Astrocyte of the hippocampus (primary cell): ENCODE measurements at regions not wholly inside any gene's neighbourhood (a gene's known extent, or its start where the extent isn't known, plus 50 kb on each side); places are given as distances from the start of the nearest gene placed in this dataset.

Source experiments
- DNase-seq: peaks from one replicate; pipeline ENCODE4 v3.0.0; 2011; ENCODE audit warnings: low read depth, low spot score

- no peak for DNase-seq
Measured at GRCh38 chr1:95427525-95427924, 193.5 kb downstream of the RWDD3 start.

DNA sequence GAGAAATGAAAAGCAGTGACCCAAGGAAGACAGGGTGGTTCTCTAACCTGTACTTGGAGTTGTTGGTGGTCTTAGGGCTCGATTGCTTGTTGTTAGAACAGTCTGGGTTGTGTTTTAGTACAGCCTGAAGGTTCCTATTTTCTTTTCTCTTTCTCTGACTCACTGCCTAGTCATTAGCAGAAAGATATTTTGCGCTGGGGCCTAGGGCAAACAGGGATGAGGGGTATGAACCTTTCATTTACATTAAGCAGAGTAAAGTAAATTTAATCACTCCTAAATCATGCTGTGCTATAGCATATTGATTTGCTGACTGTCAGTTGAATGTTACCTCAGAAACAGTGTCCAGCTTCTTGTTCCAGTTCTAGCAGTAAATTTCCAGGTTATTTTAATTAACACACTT lies 197.2 kb downstream of the RWDD3 start:
- DNase-seq: peak; percentile 0

DNA sequence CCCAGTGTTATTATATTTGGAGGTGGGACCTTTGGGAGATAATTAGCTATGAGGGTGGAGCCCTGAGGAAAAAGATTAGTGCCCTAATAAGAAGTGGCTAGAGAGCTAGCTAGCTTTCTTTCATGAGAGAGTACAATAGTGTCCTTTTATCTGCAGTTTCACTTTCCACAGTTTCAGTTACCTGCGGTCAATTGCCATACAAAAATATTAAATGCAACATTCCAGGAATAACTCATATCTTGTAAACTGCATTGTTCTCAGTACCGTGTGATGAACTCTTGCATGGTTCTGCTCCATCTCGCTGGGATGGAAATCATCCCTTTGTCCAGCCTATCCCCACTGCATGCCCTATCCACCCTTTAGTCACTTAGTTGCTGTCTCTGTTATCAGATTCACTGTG lies 201.6 kb downstream of the RWDD3 start:
- DNase-seq: no peak

GRCh38 chr1:95437011-95437410 lies 203.0 kb downstream of the RWDD3 start:
- no peak for DNase-seq

GRCh38 chr1:95437781-95438180 lies 203.8 kb downstream of the RWDD3 start:
- DNase-seq: no peak

DNA sequence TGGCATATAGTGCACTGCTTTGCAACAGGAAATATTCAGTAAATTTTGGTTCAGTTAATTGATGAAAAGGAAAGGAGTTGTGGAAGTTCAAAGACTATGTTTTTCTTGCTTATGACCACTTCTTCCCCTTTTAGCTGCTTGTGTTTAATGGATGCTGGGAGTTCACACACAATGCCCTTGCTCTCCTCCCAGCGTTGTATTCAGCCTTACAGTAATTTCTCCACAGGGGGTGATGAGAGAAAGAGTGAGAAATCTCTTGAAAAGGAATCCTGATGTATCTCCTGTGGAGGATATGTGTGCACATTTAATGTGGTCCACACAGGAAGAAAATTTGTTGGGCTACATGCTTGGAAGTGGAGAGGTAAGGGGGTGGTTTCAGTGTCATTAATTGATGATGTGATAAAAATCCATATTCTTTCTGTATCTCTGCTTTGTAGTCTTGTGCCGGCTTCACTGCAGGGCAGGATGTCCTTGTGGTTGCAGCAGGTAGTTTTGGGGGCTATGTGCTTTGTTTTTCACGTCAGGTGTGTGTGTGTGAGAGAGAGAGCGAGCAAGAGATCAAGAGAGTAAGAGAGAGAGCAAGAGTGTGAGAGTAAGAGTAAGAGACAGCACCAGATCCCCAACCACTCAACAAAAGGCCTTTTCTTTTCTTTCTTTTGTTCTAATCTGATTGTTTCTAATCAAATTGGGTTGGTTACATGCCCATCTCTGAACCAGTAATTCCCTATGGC lies 204.4 kb downstream of the RWDD3 start:
- no peak for DNase-seq

- DNase-seq: no peak
Measured at GRCh38 chr1:95440511-95440910, 206.5 kb downstream of the RWDD3 start.

- no peak for DNase-seq
Measured at GRCh38 chr1:95449516-95449915, 215.5 kb downstream of the RWDD3 start.

- DNase-seq: no peak
Measured at GRCh38 chr1:95451054-95451453, 217.0 kb downstream of the RWDD3 start.

DNA sequence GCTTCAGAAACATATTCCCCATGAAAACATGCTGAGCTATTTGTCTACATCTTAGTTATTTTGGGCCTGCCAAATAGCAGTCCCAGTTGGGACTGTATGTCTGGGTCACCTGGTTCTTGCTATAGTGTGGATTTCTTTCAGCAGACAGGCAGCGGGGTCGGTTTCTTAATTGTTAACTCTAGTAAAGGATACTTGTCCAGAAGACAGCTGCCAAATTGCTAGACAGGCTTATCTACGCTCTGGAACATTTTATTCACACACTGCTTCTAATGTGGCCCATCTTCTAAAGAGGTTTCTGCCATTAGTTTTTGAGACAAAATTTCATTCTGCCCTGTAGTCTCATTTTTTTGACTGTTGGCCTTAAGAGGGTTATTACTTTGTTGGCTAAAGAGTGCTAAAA lies 217.9 kb downstream of the RWDD3 start:
- no peak for DNase-seq

- no peak for DNase-seq
Measured at GRCh38 chr1:95453053-95453452, 219.0 kb downstream of the RWDD3 start.

DNA sequence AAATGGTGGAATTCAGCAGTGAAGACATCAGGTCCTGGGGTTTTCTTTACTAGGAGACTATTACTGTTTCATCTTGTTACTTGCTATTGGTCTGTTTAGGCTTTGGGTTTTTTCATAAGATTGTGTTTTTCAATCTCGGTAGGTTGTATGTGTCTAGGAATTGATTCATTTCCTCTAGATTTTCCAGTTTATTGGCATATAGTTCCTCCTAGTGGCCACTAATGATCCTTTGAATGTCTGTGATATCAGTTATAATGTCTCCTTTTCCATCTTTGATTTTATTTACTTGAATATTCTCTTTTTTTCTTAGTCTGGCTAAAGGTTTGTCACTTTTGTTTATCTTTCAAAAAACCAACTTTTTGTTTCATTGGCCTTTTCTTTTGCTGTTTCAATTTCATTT lies 233.0 kb downstream of the RWDD3 start:
- DNase-seq: no peak

DNA sequence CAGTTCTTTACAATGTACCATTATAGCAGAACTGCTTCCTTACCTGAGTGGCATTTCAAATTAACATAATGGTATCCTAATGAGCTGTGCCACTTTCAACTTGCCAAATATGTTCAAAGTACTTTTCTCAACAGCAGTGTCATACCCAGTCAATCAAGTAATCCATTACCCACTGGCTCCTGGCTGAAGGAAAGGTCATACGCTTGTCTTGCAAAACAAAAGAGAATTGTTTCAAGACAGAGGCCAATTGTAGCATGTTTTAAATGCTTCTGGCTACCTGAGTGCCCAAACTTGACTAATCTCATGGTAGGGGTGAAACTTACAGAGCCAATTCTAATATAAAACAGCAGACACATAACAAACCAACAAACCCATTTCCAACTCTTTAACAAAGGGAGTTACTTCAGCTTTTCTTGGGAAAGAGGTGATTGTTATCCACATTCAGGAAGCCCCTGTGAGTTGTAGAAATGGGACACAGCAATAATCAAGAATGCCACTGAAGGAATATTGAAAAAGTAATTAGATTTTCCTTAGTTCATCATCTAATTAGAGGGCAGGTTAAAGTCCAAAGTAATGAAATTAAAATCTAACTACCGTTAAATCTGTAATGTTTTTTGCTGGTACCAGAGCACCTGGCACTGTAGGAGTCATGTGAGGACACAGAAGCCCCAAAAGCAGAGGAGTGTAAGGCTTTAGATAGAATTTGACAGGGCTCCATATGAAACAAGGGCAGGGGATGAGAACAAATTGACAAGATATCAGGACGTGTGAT lies 241.9 kb downstream of the RWDD3 start:
- DNase-seq: no peak

GRCh38 chr1:95496307-95496706 lies 262.3 kb downstream of the RWDD3 start:
- no peak for DNase-seq

DNA sequence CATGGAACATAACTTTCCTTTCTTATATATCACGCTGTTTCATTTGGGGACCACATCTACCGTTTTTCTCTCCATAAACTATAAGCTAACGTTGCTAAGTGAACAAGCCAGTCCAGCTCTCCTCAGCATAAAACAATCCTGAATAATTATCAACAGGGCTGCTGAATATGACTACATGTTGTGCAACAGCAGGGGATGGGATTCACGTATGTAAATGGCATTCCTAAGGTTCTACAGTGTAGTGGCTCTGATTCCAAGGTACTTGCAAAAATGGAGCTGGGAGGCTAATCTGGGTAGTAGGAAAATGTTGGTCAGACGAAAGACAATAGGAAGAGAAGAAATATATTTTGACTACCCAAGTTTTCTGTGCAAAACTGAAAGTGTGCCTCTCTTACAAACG lies 262.8 kb downstream of the RWDD3 start:
- DNase-seq: no peak

GRCh38 chr1:95497566-95497965 lies 263.6 kb downstream of the RWDD3 start:
- DNase-seq: no peak

GRCh38 chr1:95503278-95504030 lies 269.4 kb downstream of the RWDD3 start:
- DNase-seq: no peak

- DNase-seq: no peak
Measured at GRCh38 chr1:95504321-95504720, 270.3 kb downstream of the RWDD3 start.

- DNase-seq: no peak
Measured at GRCh38 chr1:95506736-95507414, 272.9 kb downstream of the RWDD3 start.

DNA sequence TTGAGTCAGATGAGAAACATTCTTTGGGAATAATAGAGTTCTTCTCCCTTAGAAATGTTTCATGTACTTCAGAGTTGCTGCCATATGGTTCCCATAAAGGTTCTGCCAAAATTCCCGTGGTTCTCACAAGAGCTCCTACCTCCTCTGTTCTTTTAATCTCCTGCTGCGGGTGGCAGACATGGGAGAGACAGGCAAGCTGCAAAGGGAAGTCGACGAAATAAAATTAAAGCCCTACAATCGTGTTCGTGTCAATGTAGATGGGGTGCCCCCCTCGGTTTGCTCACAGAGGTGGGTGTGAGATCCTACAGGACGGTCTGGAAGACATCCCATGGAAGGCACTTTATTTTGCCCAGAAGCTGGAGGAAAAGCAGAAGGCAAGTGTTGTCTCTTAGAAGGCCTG lies 276.0 kb downstream of the RWDD3 start:
- no peak for DNase-seq

- DNase-seq: no peak
Measured at GRCh38 chr1:95512925-95513324, 278.9 kb downstream of the RWDD3 start.

DNA sequence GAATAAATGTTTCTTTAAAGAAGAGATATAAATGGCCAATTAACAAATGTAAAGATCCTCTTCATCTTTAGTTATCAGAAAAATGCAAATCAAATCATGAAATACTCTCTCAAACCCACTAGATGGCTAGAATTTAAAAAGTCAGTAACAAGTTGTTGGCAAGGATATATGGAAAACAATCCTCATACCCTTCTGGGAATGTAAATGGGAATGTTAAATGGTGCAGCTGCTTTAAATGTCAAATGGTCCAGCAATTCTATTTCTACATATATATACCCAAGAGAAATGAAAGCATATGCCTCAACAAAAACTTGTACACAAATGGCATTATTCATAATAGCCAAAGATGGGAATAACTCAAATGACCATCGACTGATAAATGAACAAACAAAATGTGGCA lies 283.5 kb downstream of the RWDD3 start:
- DNase-seq: no peak
